ENCODE measurements at regions not wholly inside any gene's neighbourhood (a gene's known extent, or its start where the extent isn't known, plus 50 kb on each side); places are given as distances from the start of the nearest gene placed in this dataset.
A peak's percentile ranks its signal among the peaks of the same experiment; 100 is the strongest.
"Not testable (repeated sequence)": the region's sequence is repeated elsewhere in the genome, so short reads cannot be mapped to it uniquely, and the experiment has no call there.

DNA sequence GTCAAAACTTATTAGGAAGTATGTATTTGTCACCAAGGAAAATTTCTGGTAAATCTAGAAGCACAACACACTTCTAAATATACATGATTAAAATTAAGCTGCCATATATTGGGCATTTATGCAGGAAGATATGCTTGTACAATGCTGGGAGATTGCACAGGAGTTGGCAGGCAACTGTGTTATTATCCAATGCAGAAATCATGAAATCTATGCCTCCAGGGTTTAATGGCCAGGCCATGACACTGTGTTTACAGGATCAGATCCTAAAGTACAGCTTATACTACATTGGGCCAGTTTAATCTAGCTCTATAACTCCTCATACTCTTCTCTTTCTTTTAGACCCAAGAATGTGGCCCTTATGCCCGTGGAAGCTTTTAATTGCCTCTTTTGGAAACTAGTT, 391.4 kb upstream of the DPH6 start:
- no peak for DNase-seq

DNA sequence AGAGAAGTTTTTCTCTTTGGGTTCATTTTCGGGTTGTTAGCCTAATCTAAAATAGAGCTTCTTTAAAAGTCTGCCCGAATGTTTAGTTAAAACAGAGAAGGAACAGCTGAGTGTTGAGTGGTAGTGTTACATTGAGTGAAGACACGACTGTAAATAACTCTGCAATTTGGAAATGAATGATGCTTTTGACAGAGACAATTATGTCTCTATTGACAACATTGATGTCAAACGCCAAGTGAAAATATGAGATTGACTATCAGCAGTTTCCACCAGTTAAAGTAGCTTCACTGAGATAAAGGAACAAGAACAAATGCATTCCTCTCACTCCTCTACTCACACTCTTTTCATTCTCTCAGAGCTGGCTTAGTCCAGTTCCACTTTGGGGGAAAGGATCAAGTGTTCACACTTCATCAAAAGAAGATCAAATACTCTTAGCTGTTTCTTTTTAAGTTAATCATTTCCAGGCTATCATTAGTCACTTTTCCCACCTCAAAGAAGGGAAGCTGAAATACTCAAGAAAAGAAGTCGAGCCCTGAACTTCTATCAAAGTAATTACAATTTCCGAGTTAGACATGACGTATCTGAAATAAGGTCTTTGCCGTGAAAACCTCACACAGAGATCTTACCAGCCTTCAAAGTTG, 399.1 kb upstream of the DPH6 start:
- no peak for DNase-seq

DNA sequence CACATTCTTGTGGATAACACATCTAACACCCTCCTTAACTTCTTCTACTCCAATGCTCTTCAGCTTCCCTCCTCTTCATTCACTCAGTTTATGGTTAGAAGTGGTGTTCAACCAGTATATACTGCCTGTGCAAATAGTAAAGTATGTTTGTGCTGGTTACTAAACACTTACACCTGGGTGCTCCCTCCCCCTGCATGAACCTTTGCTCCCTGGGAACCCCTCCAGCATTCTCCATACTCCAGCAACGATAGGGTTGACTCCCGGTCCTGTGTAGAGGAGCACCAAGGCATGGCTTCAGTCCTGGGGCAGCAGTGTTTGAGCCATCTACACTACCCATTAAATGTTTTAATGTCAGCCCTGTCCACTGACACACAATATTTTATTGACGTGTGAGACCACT, 407.5 kb upstream of the DPH6 start:
- no peak for DNase-seq

DNA sequence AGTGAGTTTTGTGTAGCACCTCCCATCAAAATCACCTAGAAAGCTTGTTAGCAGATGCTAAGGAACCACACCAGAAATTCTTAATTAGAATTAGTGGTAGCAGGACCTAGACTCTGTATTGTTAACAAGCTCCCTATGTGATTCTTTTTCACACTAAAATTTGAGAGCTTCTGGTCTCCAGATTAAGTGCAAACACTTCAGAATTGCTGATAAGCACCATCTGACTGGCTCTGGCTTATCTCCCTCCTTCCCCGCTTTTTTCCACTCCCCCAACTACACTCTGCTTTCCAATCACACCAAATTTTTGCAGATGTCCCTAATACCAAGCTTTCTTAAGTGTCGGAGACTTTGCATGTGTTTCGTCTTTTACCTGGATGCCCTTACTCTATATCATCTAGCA, 410.1 kb upstream of the DPH6 start:
- DNase-seq: no peak

DNA sequence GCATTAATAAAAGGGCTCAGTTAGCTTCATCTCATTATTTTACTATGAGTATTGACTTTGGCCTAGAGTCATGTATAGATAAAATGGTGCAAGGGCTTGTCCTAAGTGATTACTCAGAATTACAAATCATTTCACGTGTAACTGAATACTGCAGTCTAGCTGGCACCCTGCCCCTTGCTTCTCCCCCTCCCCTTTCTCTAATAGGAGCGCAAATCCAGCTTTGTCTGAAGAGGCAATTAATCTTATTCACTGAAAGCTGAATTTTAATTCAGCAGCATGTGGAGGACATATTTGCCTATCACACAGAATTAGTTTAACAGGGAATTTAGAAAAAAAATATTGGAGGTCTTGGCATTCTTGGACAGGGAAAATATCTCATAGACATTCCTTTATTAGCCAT, 412.1 kb upstream of the DPH6 start:
- DNase-seq: peak; percentile 92

DNA sequence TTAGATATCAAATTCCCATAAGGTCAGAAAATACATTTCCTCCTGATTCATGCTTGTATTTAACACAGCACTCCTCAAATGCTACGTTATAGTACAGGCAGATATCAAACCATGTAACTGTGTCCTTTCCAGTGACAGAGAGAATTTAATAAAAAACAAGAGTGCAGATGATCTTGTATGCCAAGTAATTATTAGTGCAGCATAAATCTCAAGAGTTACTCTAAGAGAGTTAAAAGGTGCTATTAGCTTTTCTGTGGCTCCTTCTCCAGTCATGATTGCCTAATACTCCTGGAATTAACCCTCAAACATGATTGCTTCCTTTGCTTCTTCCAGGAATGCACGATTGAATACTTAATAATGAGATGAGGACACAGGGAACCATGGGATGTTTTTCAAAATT, 413.0 kb upstream of the DPH6 start:
- DNase-seq: no peak

DNA sequence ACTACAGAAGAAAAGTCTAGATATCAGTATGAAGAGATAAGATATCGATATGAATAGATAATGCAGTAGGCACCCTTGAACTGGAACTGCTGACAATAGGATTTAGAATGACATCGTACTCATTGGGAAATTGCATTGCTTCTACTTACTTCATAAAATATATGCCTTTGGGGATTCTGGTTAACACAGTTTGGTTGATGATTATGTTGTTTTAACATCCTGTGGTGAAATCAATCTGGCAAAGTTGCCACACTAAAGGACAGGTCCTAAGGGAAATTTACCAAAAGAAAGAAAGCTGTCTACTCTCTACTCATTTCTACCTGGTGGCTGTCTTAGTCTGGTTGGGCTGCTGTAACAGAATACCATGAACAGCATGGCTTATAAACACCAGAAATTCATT, 417.4 kb upstream of the DPH6 start:
- no peak for DNase-seq

DNA sequence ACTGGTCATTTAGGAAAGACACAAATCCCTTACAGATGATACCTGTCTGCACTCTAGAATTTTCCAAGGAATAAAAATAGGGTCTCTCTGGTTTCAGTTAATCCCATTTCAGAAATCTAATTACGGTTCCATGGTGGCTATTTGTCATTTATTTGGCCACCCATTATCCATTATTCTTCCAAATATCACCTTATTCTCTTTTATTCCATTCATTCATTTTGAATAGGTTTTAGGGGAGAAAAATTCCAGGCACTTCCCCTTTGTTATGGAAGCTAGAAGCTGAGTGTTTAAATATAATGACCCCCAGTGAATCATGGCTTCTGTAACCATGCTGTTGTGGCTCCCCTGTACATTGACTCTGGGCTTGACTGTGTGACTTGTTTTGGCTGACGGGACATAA, 420.8 kb upstream of the DPH6 start:
- DNase-seq: no peak

DNA sequence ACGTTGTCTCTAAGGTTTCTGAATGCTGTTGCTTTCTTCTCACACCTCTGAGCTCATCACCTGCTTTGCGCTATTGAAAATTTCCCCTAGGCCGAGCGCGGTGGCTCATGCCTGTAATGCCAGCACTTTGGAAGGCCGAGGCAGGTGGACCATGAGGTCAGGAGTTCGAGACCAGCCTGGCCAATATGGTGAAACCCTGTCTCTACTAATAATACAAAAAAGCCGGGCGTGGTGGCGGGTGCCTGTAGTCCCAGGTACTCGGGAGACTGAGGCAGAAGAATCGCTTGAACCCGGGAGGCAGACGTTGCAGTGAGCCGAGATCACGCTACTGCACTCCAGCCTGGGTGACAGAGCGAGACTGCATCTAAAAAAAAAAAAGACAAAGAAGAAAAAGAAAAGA, 422.0 kb upstream of the DPH6 start:
- not testable (repeated sequence) for DNase-seq

DNA sequence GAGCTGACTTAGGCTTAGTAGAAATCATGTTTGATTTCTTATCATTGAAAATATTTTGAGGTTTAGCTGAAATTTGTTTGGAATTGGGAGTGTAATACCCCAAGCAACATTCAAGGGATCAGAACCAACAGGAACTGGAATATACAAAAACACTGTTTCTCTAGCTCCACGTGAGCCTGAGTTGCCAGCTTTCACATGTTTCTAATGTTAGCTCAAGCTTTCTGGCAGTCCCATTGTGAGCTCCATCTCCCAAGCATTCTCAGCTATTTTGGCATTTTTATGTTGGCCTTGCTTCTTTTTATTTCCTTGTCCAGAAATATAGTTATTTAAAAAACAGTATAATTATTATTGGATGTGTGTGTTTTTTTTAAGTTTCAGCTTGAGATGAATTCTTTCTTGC, 427.1 kb upstream of the DPH6 start:
- no peak for DNase-seq

DNA sequence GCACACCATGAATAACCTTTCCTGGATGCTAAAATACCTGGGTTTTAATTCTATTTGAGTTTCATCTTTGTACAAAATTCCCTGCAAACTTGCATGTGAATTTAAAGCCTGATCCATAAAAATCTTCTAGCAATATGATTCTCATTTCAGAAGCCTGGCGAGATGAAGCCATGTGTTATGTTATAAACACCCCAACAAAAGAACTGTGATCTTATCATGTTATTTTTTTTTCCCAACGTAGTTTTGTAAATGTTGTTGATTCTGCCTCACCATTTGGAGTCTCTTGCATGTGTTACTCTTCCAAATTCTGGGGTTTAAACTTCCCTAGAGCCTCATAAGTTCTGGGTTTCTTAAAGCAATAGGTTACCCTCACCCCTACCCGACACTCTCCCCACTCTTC, 428.1 kb upstream of the DPH6 start:
- DNase-seq: no peak

DNA sequence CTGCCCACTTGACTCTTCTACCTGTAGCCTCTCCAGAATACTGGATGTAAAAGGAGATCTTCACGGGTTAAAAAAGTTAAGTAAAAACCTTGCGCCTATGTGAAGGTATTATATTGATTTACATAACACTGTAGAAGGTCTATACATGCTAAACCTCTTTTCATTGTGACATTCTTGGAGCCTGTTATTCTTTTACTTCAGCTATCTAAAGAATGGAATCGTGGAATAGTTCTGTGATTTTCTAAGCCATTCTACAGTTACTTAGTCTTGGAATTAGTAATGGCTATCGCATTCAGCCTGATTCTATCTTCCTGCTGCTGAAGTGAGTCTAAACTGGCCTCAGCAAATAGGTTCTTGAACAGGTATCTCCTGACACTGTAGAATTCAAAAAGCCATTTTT, 430.0 kb upstream of the DPH6 start:
- no peak for DNase-seq

DNA sequence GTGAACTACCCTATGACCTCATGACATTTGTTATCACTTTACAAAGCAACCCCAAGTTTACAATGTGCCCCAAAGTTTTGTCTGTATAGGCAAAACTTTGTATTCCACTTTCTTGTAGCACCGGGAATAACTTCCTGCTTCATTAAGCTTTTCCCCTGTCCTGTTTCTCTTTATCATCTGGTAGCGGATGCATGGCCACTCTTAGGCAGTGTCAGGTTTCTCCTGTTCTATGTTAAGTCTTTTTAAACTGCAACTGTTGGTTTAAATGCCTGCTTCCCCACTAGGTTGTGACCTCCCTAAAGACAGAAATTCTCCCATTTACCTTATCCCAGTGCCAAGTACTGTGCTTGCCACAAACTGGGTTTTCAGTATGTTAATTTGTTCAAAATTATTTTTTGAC, 433.6 kb upstream of the DPH6 start:
- no peak for DNase-seq

DNA sequence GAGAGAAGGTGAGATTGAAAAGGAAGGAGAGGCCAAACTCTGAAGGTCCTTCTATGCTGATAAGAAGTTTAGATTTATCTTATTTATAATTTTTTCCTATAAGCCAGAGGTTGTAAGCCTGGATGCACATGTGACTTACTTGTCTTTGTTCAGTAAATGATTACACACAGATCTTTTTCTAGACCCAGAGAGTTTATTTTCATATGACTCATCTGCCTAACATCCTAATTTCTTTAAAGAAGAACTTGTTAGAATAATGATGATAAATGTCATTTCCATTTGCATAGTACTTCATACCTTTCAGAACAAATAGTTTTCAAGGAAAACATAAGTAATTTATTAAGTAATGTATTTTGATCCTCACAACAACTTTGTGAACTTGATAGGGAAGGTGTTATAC, 434.8 kb upstream of the DPH6 start:
- DNase-seq: no peak

DNA sequence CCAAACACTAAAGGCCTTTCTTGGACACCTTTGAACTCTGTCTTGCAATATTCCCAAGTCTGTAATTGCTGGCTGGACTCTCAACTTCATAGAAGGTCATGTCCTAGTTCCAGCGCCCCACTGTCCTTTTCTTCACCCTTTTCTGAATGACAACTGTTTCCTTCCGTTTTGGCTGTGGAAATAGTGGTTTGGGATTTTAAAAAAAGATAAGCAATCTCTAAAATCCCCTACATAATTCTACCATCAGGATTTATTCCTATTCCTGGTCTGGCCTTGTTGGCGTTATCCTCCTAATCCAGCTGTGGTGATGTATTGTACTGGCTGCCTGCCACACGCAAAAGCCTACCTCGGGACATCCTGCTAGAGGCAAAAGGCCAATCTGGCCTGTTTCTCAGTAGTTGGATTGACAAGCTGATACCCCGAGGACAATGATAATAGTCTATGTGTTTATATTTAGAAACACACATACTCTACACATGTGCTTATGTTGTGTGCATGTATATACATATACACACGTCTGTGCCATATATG, 440.3 kb upstream of the DPH6 start:
- DNase-seq: no peak

DNA sequence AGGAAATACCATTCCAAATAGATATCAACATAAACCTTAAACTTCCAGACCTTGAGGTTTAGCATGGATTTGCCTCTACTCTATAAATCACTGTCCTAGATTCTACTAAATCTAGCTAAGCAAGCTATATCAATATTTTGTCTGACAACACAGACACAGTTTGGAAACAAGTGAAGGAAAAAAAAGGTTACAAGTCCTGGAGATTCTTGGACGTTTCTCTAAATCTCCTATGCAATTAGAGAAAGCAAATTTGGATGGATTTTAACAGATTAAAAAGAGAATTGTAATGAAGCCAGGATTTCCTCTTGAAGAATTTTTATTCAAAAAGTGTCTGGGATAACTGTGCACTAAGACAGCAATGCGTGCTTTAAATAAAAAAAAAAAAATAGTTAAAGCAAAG, 441.1 kb upstream of the DPH6 start:
- DNase-seq: no peak

DNA sequence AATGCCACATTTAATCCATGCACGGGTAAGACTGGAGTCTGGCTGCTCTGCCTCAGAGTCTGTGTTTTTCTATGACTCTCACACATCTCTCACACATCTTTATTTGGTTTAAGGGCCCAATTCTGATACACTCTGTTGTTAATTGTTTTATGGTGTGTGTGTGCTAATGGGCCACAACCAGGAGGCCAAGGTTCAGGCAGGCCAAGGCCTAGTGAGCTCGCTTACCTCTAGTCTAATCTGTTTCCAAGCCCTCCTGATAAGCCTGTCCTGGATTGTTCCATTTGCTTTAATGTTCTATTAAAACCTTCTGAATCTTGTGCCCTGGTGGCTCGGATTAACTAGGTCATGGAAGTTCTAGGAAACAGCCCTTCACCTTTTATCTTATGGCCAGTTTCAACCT, 445.4 kb upstream of the DPH6 start:
- no peak for DNase-seq

DNA sequence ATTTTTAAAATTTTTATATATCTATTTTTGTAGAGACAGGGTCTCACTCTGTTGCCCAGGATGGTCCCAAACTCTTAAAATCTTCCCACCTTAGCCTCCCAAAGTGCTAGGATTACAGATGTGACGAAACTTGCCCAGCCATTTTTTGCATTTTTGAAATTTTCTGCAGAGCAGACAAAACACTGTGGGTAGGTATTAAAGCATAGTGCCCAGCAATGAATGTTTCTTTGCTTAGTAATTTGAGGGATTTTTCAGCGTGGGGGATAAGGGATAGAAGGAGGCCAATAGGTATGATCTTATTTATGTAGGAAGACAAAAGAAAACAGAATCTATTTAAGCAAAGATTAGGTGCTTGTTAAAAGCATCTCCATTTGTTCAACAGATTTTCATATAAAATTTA, 446.8 kb upstream of the DPH6 start:
- DNase-seq: no peak

DNA sequence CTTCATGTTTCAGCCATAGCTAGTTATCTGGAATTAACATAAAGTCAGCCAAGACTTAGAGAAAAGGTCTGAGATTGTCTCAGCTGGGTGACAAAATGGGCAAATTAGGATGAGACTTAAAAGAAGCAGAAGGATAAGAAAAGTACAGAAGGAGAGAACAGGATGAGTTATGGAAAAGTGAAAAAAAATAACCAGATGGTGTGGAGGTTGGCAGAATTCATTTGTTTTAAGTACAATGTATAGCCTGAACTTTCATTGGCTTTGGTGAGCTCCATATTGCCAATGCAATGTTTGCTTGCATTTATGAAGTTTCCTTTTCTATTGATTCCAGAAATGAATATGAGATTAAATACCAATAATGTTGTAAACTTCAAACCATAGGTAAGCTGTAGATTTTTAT, 447.2 kb upstream of the DPH6 start:
- no peak for DNase-seq

DNA sequence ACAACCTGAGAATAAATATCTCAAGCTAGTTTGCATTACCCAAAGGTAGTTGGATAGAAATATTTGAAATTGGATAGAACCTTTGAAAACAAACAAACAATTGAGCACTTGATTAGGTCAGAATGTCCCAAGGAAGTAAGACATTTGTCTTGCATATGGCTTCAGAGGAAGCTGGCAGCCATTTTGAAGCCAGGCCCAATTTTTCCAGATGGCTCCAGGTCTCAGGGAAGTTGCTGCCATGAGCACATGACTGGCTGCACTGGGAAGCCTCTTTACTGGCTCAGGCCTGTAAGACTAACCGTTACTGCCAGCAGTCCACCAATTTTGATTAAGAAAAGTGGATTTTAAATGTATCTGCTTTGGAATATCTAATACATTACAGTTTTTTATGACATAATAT, 448.9 kb upstream of the DPH6 start:
- DNase-seq: no peak

DNA sequence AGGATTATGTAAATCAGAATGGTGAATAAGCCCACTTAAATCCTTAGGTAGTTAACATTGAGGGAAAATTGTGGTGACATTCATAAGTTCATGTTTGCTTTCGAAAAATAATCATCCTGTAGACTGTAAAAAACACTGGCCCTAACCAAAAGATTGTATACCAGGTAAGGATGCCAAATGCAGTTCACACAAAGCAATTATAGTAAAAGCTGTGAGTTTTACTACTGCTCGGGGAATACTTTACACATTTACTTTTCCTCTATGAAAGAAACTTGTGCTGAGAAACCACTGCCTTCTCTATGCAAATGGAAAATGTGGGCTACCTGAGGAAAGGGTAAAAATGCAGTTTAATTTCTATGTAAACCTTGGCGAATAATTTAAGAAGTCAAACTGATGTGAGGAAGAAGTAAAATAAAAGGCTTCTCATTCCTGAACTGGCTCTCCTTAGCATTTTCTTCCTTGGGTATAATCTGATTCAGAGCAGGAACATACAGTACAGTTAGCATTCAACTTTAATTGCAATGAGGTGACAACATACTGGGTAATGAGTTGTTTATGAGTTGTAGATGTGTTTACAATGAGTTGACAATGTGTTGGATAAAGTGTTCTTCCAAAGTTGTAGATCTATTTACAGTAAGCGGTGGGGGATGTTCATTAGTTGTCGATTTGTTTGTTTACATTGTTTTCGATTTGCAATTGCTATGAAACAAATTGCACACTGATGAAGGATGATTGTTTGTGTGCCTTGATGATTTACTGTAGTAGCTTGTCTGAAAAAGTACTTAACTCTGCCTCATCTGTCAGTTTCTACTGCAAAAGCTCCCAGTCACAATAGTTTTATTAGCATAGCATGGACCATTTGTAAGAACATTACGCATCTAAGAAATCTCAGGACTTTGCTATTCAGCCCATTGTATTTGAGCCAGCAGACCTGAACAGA, 453.0 kb upstream of the DPH6 start:
- peak; percentile 1 for DNase-seq

DNA sequence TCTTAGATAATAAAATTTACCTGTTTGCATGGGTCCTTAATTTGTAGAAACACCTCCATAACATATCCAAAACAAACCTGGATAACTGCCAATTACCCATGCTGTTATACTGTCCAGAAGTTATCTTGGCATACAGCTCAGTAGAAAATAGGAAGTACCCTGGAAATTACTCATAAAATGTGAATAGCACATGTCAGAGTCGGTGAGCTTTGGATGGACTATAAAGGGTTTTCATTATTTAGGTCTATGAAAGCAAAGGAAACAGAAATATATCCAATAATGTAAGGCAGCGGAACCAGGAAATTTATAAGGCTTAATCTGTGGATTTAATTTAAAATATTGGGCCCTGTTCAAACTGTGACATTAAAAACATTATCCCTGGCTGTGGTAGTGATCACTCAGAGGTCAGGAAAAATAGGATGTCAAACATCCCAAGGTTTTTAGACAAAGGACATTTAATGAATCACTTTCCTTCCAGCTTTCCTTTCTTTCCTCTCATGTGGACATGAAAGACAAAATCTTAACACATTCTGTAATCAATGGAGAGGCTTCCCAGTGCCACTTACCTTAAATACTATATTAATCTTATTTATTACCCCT, 459.0 kb upstream of the DPH6 start:
- DNase-seq: peak; percentile 19

DNA sequence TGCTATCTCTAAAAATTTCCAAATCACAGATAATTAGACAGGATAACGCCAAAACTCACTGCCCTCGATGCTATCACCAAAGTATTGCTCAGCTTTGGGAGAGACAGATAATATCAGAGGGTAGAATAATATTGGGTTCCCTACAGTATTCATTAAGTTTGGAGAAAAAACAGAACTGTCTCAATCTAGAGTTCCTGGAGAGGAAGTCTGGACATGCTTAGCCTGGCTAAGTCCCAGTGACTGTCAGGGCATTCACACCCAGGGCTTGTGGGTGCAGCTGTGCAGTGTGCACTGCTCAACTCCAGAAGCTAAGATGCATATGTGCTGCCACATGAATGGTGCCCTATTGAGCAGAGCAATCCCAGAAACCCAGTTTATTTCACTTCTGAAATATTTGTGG, 459.6 kb upstream of the DPH6 start:
- DNase-seq: no peak

DNA sequence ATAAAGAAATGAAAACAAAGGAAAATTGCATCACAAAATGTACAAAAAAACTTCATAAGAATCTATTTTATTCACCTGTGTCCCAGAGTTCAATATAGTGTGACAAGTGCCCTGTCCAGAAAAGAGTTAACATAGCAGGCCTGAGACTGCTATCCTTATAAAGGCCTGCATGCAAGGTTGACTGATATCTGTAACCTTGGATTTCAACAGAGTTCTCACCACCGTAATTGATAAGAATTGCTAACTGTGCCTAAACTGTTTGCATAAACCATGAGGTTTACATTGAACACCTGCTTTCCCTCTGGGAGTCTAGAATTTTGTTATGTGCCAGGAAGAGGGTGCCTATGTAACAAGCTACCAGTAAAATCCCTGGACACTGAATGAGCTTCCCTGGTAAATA, 461.7 kb upstream of the DPH6 start:
- no peak for DNase-seq

All from NCI-H1105 treated with DMSO at 0.1 percent for 48 hours (cell line).